ENCODE measurements at regions not wholly inside any gene's neighbourhood (a gene's known extent, or its start where the extent isn't known, plus 50 kb on each side); places are given as distances from the start of the nearest gene placed in this dataset.

DNA sequence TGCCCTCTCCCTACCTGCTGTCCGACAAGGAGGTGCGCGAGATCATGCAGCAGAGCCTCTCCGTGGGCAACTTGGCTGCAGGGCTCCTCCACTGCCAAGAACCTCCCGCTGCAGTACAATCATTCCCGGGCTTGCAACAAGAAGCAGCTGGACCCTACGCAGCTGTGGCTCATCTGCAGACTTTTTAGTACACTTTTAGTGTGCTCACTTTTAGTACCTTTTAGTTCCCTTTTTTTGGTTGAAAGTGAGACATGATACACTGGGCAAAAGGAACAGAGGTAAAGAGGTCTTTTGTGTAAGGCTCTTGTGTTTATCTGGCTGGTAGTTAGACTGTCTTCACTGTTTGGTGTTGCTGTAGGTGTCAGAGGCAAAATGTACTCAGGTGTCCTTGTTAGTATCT is 58.1 kb upstream of the SPTLC1 start:
- H3K4me3 ChIP-seq (ENCODE audit: low read depth, low read length): no peak overlapping the region
- TF ChIP-seq, protein P1, sequence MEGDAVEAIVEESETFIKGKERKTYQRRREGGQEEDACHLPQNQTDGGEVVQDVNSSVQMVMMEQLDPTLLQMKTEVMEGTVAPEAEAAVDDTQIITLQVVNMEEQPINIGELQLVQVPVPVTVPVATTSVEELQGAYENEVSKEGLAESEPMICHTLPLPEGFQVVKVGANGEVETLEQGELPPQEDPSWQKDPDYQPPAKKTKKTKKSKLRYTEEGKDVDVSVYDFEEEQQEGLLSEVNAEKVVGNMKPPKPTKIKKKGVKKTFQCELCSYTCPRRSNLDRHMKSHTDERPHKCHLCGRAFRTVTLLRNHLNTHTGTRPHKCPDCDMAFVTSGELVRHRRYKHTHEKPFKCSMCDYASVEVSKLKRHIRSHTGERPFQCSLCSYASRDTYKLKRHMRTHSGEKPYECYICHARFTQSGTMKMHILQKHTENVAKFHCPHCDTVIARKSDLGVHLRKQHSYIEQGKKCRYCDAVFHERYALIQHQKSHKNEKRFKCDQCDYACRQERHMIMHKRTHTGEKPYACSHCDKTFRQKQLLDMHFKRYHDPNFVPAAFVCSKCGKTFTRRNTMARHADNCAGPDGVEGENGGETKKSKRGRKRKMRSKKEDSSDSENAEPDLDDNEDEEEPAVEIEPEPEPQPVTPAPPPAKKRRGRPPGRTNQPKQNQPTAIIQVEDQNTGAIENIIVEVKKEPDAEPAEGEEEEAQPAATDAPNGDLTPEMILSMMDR (IDR thresholded peaks at IDR 0.05; ENCODE audit: low read depth, low read length, missing control alignments): no peak
- in situ Hi-C loops (cut with HindIII; ENCODE audit: low pct_ligation_motif_present, low sequenced_read_pairs): no loop called here
- no peaks in the 10 kb centered on the region for H3K27me3 ChIP-seq (replicated peaks)
- no peak for DNase-seq
- H3K36me3 ChIP-seq (replicated peaks): no peaks in the 10 kb centered on the region
- no peak overlapping the region for H3K27ac ChIP-seq

DNA sequence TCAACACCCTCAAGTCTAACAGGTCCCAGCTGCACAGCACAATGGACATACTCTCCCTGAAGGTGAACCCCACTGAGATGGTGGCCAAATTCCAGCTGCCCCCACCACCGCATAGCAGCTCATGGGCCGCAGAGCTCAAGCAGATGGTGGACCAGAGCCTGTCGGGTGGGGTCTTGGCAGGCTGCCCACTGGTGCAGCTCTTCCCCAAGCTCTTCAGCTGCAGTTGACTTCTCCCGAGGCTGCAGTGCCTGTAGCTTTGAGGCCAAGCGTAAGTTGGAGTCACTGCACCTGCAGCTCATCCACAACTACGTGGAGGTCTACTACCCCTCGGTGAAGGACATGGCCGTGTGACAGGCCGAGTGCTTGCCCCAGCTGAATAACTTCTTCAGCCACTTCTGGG is 56.6 kb upstream of the SPTLC1 start:
- in situ Hi-C loops (cut with HindIII; ENCODE audit: low pct_ligation_motif_present, low sequenced_read_pairs): no loop called here
- H3K27ac ChIP-seq: no peak overlapping the region
- H3K4me3 ChIP-seq (ENCODE audit: low read depth, low read length): no peak overlapping the region
- H3K36me3 ChIP-seq (replicated peaks): no peaks in the 10 kb centered on the region
- no peak for DNase-seq
- TF ChIP-seq, protein P1 (IDR thresholded peaks at IDR 0.05; ENCODE audit: low read depth, low read length, missing control alignments): no peak
- no peaks in the 10 kb centered on the region for H3K27me3 ChIP-seq (replicated peaks)

DNA sequence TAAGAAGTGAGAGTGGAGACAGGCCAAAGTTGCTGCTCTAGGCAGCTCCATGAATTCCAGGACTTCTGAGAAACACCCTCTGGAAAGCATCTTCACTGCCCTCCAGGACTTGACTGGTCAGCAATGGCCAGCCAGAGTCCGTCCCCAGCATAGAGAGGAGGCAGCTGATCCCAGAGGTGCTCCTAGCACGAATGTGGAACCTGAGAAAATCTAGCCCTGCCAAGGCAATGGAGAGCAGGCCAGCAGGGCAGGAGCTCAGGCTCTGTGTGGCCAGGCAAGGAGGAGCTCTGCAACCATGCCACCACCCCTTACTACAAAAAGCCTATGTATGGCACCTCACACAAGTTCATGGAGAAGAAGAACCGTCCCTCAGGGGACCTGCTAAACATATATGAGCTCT is 56.1 kb upstream of the SPTLC1 start:
- DNase-seq: no peak
- Histone ChIP-seq H3K4me3 (ENCODE audit: low read depth, low read length) (no peak overlapping the region), H3K27me3 (replicated peaks) (no peaks in the 10 kb centered on the region), H3K27ac (no peak overlapping the region), H3K36me3 (replicated peaks) (no peaks in the 10 kb centered on the region)
- in situ Hi-C loops (cut with HindIII; ENCODE audit: low pct_ligation_motif_present, low sequenced_read_pairs): no loop called here
- TF ChIP-seq, protein P1 (IDR thresholded peaks at IDR 0.05; ENCODE audit: low read depth, low read length, missing control alignments): no peak

DNA sequence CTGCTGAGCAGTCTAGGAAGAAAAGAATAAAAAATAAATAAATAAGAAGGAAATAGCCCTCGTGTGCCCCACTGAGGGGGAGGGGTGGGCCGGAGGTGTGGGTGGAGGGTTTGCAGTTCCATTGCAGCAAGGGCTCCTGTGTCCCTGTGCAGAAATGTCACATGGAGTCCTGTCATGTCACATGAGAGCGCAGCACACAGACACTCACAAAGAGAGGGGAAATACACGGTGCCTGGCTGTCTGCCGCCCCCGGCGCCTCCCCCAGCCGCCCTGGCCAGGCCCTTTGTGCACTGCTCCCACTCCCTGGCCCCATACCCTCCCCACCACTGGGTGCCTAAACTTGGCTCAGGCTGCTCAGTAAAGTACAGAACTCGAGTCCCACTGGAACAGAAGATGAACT is 55.6 kb upstream of the SPTLC1 start:
- in situ Hi-C loops (cut with HindIII; ENCODE audit: low pct_ligation_motif_present, low sequenced_read_pairs): no loop called here
- TF ChIP-seq, protein P1 (IDR thresholded peaks at IDR 0.05; ENCODE audit: low read depth, low read length, missing control alignments): no peak
- Histone ChIP-seq H3K27me3 (replicated peaks) (no peaks in the 10 kb centered on the region), H3K36me3 (replicated peaks) (no peaks in the 10 kb centered on the region), H3K27ac (no peak overlapping the region), H3K4me3 (ENCODE audit: low read depth, low read length) (no peak overlapping the region)
- no peak for DNase-seq

DNA sequence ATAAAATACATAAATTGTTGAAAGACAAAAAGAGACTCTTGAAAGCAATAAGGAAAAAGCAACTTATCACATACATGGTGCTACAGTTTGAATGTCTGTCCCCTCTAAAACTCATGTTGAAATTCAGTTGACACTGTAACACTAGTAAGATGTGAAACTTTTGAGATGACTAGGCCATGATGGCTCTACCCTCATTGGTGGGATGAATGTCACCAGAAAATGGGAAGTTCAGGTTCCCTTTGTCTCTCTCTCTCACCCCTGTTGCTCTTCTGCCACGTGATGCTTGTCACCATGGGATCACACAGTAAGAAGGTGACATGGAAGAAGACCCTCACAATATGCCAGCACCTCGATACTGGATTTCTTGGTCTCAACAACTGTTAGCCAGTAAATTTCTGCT is 50.3 kb upstream of the SPTLC1 start:
- Histone ChIP-seq H3K4me3 (ENCODE audit: low read depth, low read length) (no peak overlapping the region), H3K36me3 (replicated peaks) (no peaks in the 10 kb centered on the region), H3K27ac (no peak overlapping the region), H3K27me3 (replicated peaks) (no peaks in the 10 kb centered on the region)
- in situ Hi-C loops (cut with HindIII; ENCODE audit: low pct_ligation_motif_present, low sequenced_read_pairs): no loop called here
- DNase-seq: no peak
- TF ChIP-seq, protein P1 (IDR thresholded peaks at IDR 0.05; ENCODE audit: low read depth, low read length, missing control alignments): no peak

All from brain microvascular endothelial cell (primary cell).